GM12891 (cell line): ENCODE measurements at regions not wholly inside any gene's neighbourhood (a gene's known extent, or its start where the extent isn't known, plus 50 kb on each side); places are given as distances from the start of the nearest gene placed in this dataset.

Source experiments
- PAX5 ChIP-seq: IDR thresholded peaks from 2 replicates; pipeline ENCODE4 v1.6.1; 2011; ENCODE audit warnings: low read length, moderate library complexity, mild to moderate bottlenecking; ENCODE audit not compliant: insufficient read depth, severe bottlenecking
- POLR2A ChIP-seq: IDR thresholded peaks from 2 replicates; pipeline ENCODE4 v1.6.1; 2011; ENCODE audit warnings: low read depth, low read length, control low read depth
- POLR2AphosphoS5 ChIP-seq: IDR thresholded peaks from 2 replicates; pipeline ENCODE4 v1.6.1; 2011; ENCODE audit warnings: low read depth, low read length, control low read depth
- SPI1 ChIP-seq: IDR thresholded peaks from 2 replicates; pipeline ENCODE4 v1.6.1; 2011; ENCODE audit warnings: low read depth, low read length, control low read depth
- TAF1 ChIP-seq: IDR thresholded peaks from 2 replicates; pipeline ENCODE4 v1.6.1; 2011; ENCODE audit warnings: low read depth, low read length, control low read depth

DNA sequence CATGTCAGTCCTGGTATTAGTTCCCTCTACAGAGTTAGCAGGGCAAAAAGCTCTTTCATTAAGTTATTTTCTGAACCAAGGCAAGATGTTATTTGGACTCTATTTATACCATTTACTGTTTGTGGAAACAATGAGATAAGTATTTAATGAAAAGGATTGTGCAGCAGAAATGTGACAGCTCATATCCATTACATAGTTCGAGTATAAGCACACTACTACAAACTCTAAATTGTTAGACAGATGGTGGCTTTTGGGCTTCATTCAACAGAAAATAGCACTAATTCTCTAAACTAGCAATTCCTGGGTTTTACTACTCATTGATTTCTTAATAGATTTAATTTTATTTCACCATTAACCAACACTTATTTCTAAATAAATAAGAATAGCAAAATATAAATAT is 95.2 kb upstream of the ANK2 start:
- TF ChIP-seq POLR2A (no peak), SPI1 (no peak), POLR2AphosphoS5 (no peak), TAF1 (no peak), PAX5 (no peak)
